ENCODE measurements at regions not wholly inside any gene's neighbourhood (a gene's known extent, or its start where the extent isn't known, plus 50 kb on each side); places are given as distances from the start of the nearest gene placed in this dataset.
A peak's percentile ranks its signal among the peaks of the same experiment; 100 is the strongest.

- TF ChIP-seq, protein P1, sequence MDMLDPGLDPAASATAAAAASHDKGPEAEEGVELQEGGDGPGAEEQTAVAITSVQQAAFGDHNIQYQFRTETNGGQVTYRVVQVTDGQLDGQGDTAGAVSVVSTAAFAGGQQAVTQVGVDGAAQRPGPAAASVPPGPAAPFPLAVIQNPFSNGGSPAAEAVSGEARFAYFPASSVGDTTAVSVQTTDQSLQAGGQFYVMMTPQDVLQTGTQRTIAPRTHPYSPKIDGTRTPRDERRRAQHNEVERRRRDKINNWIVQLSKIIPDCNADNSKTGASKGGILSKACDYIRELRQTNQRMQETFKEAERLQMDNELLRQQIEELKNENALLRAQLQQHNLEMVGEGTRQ (IDR thresholded peaks at IDR 0.05; ENCODE audit: low read depth, low read length): no peak
- TF ChIP-seq, protein P1 (CRISPR knock-in tag; IDR thresholded peaks at IDR 0.05; ENCODE audit: borderline replicate concordance): no peak
- TF ChIP-seq, protein P2, sequence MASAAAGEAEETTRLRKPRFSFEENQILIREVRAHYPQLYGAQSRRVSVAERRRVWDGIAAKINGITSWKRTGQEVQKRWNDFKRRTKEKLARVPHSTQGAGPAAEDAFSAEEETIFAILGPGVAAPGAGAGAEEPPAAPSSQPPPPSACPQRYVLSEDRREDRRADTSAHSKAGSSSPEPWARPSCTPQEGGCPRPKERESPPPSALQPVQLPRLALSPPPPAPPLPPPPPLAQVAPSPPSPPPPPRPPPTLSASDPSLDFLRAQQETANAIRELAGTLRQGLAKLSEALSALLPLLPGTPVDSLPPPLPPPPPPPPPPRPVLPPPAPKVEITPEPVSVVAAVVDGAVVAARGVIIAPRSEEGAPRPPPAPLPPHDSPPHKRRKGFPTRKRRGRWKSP (CRISPR knock-in tag; IDR thresholded peaks at IDR 0.05): peak; percentile 39; the same call in 1 of the 2 replicates
- TF ChIP-seq GFI1 (CRISPR knock-in tag; IDR thresholded peaks at IDR 0.05; ENCODE audit: borderline replicate concordance) (peak; percentile 71), ZSCAN31 (CRISPR knock-in tag; IDR thresholded peaks at IDR 0.05; ENCODE audit: low read depth) (no peak), PTBP1 (IDR thresholded peaks at IDR 0.05; ENCODE audit: low read depth, low read length, poor library complexity, severe bottlenecking) (no peak), YEATS2 (CRISPR knock-in tag; IDR thresholded peaks at IDR 0.05; ENCODE audit: borderline replicate concordance) (peak; percentile 57; the same call in 1 of the 2 replicates), POGZ (CRISPR knock-in tag; IDR thresholded peaks at IDR 0.05) (peak; percentile 98), NCOR1 (IDR thresholded peaks at IDR 0.05; ENCODE audit: borderline replicate concordance, low read length) (peak; percentile 89), CHD2 (IDR thresholded peaks at IDR 0.05; ENCODE audit: low read depth, low read length) (no peak), ZBED4 (CRISPR knock-in tag; IDR thresholded peaks at IDR 0.05; ENCODE audit: borderline replicate concordance) (peak; percentile 62; the same call in 1 of the 2 replicates), SP4 (CRISPR knock-in tag; IDR thresholded peaks at IDR 0.05) (no peak), SMC3 (IDR thresholded peaks at IDR 0.05; ENCODE audit: low read length) (peak; percentile 15; the same call in 1 of the 2 replicates), ZSCAN20 (CRISPR knock-in tag; IDR thresholded peaks at IDR 0.05; ENCODE audit: borderline replicate concordance) (peak; percentile 73; the same call in 1 of the 2 replicates), ZNF333 (CRISPR knock-in tag; IDR thresholded peaks at IDR 0.05; ENCODE audit: borderline replicate concordance) (no peak), KLF11 (CRISPR knock-in tag; IDR thresholded peaks at IDR 0.05) (no peak), KLF12 (CRISPR knock-in tag; IDR thresholded peaks at IDR 0.05; ENCODE audit: borderline replicate concordance) (no peak), ZNF775 (CRISPR knock-in tag; IDR thresholded peaks at IDR 0.05; ENCODE audit: borderline replicate concordance) (no peak)
- TF ChIP-seq, protein P3, sequence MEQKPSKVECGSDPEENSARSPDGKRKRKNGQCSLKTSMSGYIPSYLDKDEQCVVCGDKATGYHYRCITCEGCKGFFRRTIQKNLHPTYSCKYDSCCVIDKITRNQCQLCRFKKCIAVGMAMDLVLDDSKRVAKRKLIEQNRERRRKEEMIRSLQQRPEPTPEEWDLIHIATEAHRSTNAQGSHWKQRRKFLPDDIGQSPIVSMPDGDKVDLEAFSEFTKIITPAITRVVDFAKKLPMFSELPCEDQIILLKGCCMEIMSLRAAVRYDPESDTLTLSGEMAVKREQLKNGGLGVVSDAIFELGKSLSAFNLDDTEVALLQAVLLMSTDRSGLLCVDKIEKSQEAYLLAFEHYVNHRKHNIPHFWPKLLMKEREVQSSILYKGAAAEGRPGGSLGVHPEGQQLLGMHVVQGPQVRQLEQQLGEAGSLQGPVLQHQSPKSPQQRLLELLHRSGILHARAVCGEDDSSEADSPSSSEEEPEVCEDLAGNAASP (CRISPR knock-in tag; IDR thresholded peaks at IDR 0.05; ENCODE audit: borderline replicate concordance): 0 out of 2 replicates have a peak, but pooled peaks have one; percentile 40
Measured at GRCh38 chr2:226583715-226584114, 215.9 kb downstream of the IRS1 start (continued).
